ENCODE measurements at regions not wholly inside any gene's neighbourhood (a gene's known extent, or its start where the extent isn't known, plus 50 kb on each side); places are given as distances from the start of the nearest gene placed in this dataset.

DNA sequence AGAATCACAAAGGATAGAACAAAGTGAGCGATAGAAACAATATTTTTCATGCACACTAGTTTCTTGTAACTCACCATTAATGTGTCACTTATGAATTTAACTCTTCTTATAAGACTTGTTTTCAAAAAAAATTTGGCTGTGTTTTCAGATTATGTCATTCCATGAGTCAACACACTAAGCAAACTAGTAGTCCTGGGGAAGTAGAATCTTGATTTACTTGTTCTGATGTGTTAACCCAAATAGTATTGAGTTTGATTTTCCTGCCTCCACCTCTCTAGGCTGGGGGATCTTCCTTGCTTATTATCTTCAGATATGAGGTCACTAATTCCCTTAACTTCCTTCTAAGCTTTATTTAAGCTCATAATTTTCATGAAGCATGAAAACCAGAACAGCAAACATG lies 151.0 kb upstream of the SEL1L start:
- TF ChIP-seq, protein P1, sequence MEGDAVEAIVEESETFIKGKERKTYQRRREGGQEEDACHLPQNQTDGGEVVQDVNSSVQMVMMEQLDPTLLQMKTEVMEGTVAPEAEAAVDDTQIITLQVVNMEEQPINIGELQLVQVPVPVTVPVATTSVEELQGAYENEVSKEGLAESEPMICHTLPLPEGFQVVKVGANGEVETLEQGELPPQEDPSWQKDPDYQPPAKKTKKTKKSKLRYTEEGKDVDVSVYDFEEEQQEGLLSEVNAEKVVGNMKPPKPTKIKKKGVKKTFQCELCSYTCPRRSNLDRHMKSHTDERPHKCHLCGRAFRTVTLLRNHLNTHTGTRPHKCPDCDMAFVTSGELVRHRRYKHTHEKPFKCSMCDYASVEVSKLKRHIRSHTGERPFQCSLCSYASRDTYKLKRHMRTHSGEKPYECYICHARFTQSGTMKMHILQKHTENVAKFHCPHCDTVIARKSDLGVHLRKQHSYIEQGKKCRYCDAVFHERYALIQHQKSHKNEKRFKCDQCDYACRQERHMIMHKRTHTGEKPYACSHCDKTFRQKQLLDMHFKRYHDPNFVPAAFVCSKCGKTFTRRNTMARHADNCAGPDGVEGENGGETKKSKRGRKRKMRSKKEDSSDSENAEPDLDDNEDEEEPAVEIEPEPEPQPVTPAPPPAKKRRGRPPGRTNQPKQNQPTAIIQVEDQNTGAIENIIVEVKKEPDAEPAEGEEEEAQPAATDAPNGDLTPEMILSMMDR (IDR thresholded peaks at IDR 0.05), result no peak
- TF ChIP-seq POLR2A (IDR thresholded peaks at IDR 0.05), result no peak

All from vagina (tissue), 2 donors.